Activated CD8-positive, alpha-beta memory T cell treated with anti-CD3 and anti-CD28 coated beads, Interleukin-2, amount 50 U/mL, for 4 hours (primary cell): ENCODE measurements at regions not wholly inside any gene's neighbourhood (a gene's known extent, or its start where the extent isn't known, plus 50 kb on each side); places are given as distances from the start of the nearest gene placed in this dataset.

Experiments used
- DNase-seq: peaks from one replicate; pipeline ENCODE4 v3.0.0-alpha.2; 2020

DNA sequence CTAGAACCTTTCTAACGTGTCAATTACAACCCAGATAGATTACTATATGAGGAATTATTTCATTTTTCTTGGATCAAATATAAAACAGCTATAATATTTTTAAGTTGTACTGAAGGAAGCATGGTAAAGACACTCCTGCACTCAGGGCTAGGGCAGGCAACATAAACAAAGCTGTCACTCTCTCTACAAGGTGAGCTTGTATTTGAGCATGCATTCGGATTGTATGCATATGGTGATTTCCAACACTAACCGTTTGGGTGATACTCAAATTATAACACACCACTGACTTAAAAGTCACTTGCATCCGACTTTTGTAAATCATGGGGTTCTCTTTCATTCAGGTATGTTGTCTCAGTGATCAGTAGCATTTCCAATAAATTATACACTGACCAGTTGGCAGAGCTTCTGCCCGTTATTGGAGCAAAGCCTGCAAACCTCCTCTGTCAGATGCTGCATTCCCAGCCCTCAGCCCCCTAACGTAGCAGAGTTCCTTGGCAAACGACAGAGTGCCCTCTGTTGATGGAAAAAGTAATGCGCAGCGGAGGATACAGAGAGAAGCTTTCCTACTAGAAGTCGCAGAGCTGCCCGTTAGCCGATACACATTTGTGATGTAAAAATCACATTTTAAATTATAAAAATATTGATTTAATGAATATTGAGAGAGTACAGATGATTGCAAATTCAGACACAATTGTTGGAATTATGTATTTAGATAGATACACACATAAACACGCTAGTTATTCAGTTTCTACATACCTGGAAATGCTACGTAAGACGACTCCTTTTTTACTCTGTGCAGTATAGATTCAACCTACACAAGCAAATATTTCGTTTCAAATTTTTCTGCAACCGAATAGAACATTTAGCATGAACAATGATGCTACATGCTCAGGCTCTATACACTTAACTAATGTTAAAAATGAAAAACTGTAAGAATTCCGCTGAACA is 173.9 kb upstream of the SP4 start:
- peak; percentile 26 for DNase-seq

DNA sequence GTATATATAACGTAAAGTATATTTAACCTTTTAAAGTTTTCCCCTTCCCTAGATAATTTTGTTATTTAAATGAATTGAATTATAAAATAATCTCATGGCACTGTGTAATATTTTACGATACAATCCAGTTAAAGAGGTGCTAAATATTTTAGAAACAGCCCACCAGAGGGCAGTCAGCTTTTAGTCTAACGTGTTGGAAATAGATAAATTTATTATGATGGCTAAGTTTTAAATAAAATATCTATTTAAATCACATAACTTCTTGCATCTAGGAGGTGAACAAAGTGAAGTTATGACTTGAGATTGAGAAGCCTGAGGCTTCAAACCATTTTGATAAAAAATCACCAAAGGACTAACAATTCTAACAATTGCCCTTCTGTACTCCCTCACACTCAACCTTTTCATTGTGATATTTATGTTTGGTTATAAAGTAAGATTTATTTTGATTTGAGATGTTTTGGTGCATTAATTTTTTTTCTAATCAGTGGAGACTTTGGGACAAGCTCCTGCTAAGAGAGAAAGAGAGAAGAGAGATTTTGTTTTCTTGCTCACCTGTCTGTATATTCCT is 171.5 kb upstream of the SP4 start:
- DNase-seq: peak; percentile 15

DNA sequence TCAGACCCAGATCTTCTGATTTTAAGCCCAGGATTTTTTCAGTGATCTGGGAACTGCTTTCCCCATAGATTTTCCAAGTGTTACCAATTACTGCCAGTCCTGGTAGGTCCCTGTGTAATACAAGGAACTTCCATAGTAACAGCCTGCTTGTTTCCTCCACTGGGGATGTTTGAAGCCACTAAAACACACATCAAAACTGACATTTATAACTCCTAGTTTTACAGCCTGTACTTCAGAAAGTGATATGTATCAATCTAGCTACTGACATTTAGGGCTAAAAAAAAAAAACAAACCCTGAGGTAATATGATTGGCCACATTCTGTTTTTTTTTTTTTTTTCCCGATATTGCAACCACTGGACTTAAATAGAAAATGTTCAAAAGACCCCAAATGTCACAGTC is 166.9 kb upstream of the SP4 start:
- DNase-seq: no peak

DNA sequence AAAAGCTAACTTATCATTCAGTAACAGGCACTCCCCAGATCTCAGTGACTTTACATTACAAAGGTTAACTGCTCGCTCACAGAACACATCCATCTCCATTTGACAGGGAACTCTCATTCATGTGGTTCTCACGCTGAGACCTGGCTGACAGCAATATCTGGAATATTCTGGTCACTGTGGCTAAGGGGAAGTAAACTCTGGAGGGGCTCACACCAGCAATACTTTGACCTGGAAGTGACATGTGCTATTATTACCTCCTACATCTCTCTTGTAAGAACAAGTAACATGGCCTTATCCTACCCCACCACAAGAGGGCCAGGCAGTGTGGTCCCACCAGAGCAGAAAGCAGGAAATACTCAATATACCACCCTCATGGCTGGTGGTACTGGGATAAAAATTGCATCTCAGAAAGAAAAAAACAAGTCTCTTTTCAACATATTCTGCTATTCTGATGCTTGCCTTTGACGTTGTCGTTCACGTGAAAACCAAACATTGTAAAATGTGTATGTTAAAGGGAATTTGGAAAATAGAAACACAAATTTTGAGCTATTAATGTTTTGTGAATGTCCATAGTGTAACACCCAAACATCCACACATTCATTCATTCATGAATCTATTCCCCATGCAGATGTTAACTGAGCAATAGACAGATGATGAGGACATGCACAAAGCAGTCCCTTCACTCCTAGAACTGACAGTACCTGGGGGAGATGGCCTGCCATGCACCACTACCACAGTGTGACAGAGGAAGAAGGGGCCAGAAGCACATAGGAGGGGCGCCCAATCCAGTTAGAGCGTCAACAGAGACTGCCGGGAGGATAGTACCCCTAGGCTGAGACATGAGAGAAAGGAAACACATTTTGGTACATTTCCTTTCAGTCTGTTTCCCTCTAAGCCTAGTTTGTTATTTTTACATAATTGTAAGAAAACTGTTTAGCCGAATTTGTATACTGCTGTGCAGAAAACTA is 166.0 kb upstream of the SP4 start:
- peak; percentile 51 for DNase-seq

DNA sequence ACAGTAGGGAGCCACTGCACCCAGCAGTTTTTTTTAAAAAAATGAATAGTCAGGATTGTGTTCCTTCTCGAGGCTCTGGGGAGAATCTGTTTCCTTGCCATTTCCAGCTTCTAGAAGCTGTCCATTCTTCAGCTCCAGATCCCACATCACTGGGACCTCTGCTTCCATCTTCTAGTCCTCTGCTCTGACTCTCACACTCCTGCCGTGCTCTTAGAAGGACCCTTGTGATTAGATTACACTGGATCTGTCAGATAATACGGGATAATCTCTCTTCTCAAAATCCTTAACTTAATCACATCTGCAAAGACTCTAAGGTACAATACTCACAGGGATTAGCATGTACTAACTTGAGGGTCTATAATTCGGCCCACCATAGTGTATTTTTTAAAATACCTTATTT is 158.9 kb upstream of the SP4 start:
- no peak for DNase-seq

DNA sequence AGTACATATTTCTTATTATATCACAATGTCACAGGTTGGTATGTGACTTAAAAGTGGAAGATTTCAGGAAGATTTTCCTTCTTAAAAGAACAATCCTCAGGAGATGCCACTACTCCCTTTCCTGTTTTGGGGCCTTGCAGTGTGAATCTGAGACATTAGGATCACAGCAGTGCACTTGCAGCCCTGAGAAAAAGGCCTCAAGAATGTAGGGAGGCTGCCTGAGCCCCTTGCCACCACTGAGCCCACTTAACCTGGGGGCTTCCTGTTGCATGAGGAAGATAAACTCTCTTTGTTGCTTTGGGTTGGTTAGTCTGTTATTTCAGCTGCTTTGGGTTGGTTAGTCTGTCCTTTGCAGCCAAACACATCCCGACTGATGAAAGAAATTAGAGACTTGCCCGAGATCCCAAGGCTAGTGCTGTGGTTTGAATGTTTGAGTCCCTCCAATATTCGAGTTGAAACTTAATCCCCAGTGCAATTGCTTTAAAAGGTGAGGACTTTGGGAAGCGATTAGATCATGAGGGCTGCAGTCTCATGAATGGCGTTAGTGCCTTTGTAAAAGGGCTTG is 151.3 kb upstream of the SP4 start:
- no peak for DNase-seq

DNA sequence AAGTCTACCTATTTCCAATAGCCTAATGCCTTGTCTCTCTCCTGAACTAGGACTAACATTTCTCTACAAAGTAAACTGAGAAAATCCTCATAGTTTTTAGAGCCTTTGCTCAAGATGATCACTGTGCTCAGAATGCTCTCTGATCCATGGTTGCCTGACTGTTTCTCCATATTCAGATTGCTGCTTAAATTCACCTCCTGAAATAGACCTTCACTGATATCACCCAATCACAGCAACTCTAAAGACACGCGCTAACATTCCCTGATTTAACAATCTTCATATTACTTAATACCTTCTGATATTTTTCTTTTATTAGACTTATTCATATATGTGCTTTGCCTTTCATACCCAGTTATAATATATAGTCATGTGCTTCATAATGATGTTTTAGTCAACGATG is 148.9 kb upstream of the SP4 start:
- DNase-seq: no peak

DNA sequence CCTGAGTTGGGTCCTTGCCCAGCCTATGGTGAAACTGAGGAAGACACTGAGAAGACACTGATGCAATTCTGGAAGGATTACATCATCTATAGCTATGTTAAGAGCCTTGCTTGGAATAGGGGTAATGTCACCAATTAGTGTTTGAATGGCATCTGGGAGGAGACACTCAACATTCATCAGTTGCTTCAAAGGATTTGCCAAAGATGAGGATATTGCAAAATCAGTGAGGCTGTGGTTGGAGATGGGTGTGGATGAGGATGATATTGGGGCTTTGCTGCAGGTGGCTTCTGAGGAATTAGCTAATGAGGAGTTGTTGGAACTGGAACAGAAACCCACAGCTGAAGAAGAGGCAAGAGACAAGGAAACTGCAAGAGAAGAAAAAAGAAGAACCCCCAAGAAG is 146.7 kb upstream of the SP4 start:
- DNase-seq: no peak

DNA sequence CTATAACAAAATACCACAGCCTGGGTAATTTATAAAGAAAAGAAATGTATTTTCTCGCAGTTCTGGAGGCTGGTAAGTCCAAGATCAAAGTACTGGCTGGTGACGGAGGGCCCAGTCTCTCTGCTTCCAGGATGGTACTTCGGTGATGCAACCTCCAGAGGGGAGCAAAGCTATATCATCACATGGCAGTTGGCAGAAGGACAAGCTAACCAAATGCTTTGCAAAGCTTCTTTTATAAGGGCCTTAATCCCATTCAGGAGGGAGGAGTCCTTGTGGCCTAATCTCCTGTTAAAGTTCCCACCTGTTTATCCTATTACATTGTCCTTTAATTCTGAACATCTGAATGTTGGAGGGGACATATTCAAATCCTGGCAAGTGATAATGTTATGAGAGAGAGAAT is 134.1 kb upstream of the SP4 start:
- DNase-seq: no peak

DNA sequence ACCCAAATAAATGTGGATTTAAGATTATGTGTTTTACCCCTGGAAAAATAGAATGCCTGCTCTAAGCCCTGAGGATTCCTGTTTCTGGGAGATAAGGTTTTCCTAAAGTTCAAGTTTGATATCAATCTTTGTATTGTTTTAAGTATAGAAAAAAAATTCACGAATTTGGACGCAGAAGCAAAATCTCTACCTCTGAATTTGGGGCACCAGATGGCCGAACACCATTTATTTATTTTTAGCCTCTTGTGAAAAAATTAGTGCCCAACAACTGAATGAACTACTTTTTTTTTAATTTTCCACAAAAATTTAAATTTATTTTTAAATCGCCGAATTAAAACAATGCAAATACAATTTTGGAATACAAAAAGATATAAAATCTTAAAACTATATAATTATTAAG is 128.1 kb upstream of the SP4 start:
- DNase-seq: no peak

DNA sequence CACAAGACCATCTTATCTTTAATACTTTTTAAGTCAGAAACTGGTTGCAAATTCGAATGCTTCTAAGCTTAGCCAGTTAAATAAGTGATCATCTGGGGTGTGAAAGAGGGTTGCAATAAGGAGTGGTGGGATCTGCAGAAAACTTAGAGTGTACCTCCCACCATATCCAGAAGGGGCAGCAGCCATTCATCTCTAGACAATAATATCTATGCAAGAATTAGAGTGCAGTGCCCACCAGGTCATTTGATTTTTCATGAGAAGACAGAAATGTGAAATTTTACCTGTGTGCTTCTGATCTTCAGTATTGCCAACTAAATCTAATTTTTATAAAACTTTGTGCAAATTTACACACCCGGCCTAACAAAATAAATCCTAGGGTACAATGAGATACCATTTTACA is 127.2 kb upstream of the SP4 start:
- no peak for DNase-seq

DNA sequence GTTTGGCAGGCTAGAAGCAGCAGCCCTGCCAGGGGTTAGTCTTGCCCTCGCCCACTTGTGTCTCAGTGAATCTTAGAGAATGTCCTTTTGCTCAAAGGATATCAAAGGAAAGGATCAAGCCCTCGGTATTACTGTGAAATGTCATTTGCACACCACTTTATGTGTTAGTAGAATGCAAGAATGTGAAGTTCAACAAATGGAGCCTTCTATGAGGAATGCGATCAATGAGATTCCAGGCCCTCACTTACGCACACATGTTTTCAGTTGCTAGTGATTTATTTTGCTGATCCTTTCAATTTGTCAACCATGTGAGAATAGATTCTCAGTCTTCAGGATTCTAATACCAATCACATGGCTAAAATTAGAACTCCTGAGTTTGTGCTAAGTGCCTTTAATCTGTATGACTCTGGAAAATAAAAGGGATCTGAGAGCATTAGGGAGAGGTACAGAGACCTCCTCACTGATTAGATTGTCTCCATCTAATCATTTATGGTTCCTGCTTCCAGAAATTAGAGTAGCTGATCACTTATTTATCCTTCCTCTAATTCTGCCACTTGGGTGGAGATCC is 123.0 kb upstream of the SP4 start:
- no peak for DNase-seq

DNA sequence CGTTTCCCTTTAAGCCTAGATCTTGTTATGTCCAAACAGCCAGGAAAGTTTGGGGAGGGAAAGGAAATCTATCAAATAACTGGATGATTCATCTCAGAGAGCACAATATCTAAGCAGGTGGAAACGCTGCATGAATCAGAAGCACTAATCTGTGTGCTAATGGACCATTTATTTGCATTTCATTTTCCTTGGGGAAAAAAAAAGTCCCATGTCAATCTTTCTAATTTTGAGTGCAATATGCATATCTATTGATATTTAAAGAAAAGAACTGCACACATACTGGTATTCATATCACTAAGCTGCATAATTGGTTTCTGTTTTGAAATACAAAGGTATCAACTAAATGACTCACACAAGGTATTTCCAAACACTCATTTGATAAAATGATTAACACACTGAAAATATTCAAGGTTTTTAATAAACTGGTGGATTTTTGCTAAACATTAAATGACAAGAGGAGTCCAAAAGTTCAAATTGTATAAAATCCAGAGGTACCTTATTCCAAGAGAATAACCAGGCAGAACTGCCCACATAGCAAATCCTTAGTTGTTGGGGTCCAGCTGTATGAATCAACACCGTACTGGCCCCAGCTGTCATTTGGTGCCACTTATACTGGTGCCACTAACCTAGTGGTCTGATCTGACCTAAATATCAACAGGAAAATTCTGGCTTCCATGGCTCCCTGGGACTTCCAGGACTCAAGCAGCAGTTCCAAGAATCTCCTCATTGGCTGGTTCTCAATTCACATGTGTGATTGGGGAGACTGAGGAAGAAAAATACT is 122.2 kb upstream of the SP4 start:
- no peak for DNase-seq

DNA sequence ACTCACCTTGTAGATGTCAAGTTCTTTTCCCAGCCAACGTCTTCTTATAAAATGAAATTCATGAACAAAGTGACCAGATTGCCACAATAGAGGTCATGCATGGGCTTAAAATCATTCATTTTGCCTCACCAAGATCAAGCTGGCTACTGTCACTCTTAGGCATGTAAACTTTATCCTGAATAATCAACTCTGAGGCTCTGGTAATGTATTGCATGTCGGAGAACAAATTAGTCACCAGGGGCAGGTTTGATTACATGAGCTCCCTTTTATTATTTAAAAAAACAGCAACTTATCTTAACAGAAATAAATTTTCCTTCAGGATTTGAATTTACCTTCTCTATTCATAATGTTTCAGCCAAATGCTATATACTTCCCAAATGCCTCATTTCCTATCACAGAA is 112.9 kb upstream of the SP4 start:
- DNase-seq: no peak

DNA sequence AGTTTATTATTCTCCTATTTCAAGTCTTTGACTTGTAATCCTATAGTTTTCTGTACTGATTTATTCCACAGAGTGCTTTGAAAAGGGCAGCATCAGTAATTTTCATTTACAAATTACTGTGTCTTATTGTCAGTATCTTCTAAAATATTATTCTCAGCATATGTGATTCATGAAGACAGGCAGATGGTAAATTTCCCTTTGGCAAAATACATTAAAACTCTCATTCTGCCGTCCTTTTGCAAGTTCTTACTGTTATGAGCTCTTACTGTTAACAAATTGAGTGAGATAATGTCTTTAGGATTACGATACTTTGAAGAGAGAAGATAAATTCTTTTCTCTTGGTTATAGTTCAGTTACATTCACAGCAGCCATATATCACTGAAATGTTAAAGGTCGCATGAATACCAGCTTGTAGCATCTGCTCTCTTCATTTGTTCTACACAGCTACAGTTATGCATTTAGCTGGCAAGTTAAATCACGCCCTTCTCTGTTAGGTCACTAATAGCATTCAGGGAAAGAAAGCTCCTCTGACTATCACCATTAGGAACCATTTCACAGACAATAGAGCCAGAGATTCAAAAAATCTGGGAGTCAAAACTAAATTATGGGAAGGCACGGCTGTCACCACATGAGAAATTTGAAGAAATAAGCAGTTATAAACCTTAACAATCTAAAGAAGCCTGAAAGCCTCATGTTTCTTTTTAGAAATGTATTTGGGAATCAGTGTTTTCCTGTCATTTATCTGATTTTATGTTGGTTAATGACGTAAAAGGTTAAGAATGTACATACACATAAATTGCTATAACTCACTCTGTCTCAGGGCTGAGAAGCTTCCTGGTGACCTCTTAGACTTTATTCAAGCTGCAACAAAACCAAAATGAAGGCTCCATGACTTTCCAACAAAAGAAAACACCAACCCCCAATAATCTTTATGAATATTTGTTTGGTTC is 109.6 kb upstream of the SP4 start:
- DNase-seq: no peak

DNA sequence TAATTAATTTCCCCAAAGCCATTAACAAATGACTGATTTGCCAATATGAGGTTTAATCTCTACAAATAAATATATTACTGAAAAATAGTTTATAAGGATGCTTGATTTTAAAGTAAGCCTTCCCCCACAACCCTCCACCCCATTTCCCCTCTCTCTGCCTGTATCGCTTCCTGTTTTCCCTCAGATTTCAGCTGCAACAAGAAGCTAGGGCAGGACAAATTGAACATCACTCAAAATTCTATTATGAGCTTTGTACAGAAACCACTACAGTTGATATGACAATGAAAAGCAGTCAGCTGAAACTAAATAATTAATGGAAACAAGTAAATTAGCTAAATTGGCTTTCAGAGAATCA is 109.0 kb upstream of the SP4 start:
- no peak for DNase-seq

DNA sequence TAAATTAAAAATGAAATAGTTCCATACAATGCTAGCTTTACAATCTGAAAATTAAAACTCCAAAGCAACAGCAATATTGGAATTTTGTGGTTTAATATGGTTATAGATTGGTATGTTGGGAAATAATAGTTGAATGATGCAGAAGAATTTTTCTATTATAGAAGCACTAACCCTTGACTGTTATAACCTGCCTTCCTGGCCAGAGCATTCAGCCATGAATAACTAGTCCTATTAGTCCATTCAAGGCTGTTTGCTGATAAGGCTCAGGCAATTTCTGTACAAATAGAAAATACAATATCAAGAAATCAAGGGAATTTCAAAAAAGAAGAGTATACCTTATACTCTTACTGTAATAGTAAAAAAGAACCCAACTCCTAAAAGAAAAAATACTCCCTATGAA is 101.6 kb upstream of the SP4 start:
- DNase-seq: no peak

DNA sequence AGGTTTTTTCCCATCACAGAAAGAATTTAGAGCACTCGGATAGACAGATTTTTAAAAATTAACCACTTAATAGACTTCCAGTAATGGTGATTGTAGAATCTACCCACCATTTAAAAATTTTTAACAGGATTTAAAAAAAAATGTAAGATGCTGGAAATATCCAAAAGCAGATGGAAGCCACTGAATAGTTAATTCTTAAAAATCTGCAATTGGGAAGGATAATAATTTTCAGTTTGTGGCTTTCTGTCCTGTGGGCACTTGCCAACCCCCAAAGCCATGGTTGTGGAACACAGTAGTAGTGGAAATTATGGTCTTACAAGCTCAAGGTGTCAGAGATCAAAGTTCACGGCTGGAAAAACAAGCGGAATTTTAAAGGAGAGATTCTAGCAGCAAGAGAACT is 101.0 kb upstream of the SP4 start:
- no peak for DNase-seq

DNA sequence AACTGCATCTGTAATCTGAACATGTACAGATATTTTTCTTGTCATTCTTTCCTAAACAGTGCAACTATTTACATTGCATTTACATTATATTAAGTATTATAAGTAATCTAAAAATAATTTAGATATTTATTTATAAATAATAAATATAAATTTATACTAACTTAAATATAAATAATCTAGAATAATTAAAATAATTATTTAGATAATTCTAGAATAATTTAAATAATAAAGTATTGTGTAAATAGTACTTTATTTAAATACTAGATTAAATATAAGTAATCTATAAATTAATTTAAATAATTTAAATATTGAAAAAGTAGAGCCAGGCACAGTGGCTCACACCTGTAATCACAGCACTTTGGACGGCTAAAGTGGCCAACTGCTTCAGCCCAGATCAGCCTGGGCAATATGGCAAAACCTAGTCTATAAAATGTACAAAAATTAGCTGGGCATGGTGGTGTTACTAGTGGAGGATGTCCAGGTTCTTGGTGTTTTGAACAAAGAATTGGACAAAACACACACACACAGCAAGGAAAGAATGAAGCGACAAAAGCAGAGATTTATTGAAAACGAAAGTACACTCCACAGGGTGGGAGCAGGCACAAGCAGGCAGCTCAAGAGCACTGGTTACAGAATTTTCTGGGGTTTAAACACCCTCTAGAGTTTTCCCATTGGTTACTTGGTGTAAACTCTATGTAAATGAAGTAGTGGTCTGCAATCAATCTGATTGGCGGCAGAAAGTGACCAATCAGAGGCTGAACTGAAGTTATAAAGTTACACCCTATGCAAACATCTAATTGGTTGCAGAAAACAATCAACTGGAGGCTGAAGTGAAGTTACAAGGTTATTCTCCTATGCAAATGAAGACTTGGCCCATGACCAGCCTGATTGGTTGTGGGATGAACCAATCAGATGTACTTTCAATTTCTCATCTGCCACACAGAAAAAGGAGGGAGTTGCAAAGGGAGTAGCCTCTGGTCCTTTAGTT is 100.2 kb upstream of the SP4 start:
- DNase-seq: no peak
